WI38 (cell line): ENCODE measurements at regions not wholly inside any gene's neighbourhood (a gene's known extent, or its start where the extent isn't known, plus 50 kb on each side); places are given as distances from the start of the nearest gene placed in this dataset.
"Not testable (repeated sequence)": the region's sequence is repeated elsewhere in the genome, so short reads cannot be mapped to it uniquely, and the experiment has no call there.

Experiments
- H3K4me3 ChIP-seq: 2 replicates; pipeline ENCODE4 v1.5.1; 2011; ENCODE audit warnings: low read depth, mild to moderate bottlenecking, control low read depth, low read length
- CTCF ChIP-seq: IDR thresholded peaks from 2 replicates; pipeline ENCODE4 v1.5.1; 2012; ENCODE audit warnings: low read depth, mild to moderate bottlenecking, control low read depth, low read length

DNA sequence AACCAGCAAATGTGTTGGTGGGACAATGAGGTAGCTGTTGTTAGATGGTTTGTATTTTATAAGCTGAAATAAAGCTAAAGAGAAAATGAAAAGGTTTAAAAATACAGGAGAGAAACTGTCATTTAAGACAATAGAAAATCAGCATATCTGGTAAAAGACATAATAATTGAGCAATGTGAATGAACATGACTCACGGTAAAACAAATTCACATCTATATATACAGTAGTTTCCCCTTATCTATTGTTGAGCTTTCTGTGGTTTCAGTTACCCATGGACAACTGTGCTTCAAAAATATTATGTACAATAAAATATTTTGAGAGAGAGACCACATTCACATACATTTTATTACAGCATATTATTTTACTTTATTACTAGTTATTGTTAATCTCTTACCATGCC is 1649.8 kb downstream of the EFNA5 start:
- TF ChIP-seq CTCF, result no peak
- no peak overlapping the region for H3K4me3 ChIP-seq

- no peak overlapping the region for H3K4me3 ChIP-seq
- TF ChIP-seq CTCF, result no peak
Measured at GRCh38 chr5:106019261-106019660, 1651.5 kb downstream of the EFNA5 start.

DNA sequence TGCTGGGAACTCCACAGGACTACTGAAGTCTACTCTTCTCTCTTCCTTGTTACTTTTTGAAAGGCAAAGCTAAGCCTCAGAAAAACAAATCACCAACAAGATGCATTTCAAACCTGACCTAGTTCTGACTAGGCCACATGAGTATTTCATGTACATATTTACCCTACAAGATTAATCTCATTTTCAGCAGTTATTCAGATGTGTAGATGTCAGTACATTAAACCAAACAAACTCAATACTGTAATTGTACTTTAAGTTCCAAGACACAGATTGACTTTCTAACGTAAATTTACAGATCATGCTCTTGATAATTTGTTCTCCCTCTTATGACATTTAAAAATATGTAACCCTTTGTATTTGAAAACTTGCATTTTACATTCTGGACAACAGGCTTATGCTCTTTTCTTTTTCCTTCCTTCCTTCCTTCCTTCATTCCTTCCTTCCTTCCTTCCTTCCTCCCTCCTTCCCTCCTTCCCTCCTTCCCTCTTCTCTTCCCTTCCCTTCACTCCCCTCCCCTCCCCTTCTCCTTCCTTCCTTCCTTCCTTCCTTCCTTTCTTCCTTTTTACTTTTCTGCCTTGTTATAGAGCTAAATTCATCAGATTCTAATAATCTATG is 1653.4 kb downstream of the EFNA5 start:
- TF ChIP-seq CTCF, result no peak
- H3K4me3 ChIP-seq, result no peak overlapping the region

DNA sequence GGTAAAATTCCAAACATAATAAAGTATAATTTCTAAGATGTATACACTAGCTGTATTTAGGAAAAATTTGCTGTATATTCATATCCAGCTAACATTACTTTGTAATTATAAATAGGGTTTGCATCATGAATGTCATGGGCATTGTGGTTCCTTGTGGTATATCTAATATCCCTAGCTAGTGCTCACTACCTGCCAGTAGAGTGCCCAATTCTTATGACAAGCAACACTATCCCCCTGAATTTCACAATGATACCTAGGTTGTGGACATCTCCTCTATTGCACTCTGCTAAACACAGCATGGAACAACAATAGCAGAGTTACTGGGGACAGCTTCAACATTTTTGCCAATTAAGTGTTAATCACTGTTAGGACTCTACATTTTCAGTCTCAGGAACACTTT is 1656.5 kb downstream of the EFNA5 start:
- no peak overlapping the region for H3K4me3 ChIP-seq
- TF ChIP-seq CTCF, result no peak

DNA sequence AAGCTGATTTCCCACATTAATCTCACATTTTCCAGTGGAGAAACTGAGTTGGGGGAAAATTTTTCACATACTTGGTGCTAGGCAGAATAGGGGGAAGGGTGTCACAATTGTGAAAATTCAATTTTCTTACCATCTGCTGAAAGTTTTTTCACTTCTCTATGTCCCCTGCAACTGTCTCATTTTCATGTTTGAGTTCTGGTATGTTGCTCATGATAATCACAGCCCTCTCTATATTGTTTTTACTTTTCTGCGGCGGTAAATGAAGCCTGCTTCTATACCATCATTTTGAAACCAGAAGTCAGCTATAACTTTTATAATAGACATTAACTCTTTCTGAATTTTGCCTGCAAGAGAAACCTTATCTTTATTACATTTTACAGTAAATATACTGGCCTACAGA is 1664.5 kb downstream of the EFNA5 start:
- no peak overlapping the region for H3K4me3 ChIP-seq
- TF ChIP-seq CTCF, result no peak

DNA sequence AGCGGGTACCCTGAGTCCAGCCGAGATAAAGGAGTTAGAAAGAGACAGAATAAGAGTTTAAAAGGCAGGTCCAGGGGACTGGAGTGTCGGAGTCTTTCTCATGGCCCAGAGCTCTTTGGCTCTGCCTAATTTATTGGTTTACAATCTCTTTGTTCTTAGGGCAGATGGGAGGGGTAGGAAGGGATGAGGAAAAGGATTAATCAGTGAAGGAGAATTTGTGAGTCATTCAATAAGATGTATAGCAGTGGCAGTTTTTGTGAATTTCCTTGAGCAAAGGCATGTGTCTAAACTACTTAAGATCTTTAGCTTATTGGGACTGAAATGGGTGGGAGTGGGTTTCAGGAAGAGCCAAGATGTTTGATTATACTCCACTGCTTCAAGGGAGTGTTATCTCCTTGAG is 1671.7 kb downstream of the EFNA5 start:
- H3K4me3 ChIP-seq, result not testable (repeated sequence)

DNA sequence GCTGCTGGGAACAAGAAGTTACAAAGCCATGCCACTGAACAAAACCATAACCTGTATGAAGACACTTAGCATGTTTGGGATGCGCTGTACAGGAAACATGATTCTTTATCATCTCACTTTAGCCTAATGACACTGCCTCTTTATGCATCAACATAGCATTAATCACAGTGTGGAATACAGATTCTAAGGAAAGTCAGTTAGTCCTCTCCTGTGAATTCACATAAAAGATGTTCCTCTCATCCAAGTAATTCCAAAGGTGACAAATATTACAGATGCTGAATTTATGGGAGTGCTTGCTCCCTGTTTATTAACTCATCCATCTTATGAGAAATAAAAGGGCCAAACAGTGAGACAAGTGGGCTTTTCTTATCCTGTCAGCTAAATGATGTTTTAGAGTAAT is 1677.7 kb downstream of the EFNA5 start:
- no peak for TF ChIP-seq CTCF
- H3K4me3 ChIP-seq, result no peak overlapping the region

DNA sequence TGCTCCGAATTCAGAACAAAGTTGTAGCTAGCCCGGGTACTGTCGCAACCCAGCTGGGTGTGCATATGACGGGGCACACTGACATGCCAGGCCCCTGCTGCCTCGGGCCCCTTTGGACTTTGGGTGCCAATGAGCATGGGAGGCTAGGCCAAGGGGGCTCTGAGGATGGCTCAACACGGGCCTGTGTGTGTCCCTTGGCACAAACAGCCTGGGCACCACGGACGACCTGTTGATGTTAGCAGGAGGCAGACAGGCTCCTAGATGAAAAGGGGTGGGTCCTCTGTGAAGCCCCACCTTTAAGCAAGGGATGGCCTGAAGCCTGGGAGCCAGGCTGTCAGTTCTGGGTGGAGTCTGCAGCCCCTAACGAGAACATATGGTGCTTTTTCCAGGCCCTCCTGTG is 1688.2 kb downstream of the EFNA5 start:
- no peak for TF ChIP-seq CTCF
- no peak overlapping the region for H3K4me3 ChIP-seq
